ENCODE measurements at regions not wholly inside any gene's neighbourhood (a gene's known extent, or its start where the extent isn't known, plus 50 kb on each side); places are given as distances from the start of the nearest gene placed in this dataset.

DNA sequence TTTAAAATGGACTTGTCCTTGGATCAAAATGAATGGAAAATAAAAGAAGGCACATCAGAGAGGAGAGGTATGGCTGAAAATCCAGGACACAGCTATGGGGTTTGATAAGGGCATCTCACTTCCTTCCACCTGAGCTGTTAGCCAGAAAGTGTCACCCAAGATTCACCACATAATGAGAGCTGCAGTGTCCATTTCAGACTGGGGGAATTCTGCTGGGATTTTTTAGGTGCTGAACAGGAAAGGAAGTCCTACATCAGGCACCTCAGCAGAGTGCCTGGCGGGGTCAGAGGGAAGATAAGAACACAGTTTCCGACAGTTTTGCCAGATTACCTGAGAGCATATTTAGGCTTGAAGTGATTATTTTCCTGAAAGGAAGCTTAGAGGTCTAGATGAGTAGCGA lies 187.6 kb upstream of the HNMT start:
- H3K4me1 Mint-ChIP-seq = peaks cover 16% of the 10 kb centered on the region
- no peaks in the 10 kb centered on the region for H3K27me3 Mint-ChIP-seq (ENCODE audit: low read depth)
- no peak overlapping the region for H3K4me3 Mint-ChIP-seq
- H3K27ac Mint-ChIP-seq (ENCODE audit: unreplicated experiment) = peak overlapping the region; percentile 20
- no peaks in the 10 kb centered on the region for H3K36me3 Mint-ChIP-seq (ENCODE audit: low read depth)
- DNase-seq (ENCODE audit: low read depth, low spot score) = no peak
- peaks cover 3% of the 10 kb centered on the region for H3K9me3 Mint-ChIP-seq
- TF ChIP-seq, protein P1, sequence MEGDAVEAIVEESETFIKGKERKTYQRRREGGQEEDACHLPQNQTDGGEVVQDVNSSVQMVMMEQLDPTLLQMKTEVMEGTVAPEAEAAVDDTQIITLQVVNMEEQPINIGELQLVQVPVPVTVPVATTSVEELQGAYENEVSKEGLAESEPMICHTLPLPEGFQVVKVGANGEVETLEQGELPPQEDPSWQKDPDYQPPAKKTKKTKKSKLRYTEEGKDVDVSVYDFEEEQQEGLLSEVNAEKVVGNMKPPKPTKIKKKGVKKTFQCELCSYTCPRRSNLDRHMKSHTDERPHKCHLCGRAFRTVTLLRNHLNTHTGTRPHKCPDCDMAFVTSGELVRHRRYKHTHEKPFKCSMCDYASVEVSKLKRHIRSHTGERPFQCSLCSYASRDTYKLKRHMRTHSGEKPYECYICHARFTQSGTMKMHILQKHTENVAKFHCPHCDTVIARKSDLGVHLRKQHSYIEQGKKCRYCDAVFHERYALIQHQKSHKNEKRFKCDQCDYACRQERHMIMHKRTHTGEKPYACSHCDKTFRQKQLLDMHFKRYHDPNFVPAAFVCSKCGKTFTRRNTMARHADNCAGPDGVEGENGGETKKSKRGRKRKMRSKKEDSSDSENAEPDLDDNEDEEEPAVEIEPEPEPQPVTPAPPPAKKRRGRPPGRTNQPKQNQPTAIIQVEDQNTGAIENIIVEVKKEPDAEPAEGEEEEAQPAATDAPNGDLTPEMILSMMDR (conservative IDR thresholded peaks at IDR 0.05) = no peak

DNA sequence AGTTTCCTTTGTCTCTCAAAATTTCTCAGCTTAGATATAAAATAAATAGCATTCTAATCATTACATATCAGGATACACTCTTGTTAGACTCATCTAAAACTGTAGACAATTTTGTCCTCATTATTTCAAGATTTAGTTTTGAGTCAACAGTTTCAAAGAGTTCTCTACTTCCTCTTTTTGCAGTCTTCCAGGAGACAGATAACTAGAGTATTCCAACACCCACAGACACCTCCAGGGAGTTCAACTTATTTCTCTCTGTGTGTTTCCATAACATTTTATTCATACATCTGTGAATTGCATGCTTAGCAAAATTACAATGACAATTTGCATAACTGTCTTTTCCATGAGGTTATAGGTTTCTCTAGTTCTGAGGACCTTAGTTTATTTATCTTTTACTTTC lies 166.6 kb upstream of the HNMT start:
- peaks cover 8% of the 10 kb centered on the region for H3K9me3 Mint-ChIP-seq
- no peak overlapping the region for H3K4me3 Mint-ChIP-seq
- no peak overlapping the region for H3K27ac Mint-ChIP-seq (ENCODE audit: unreplicated experiment)
- no peaks in the 10 kb centered on the region for H3K27me3 Mint-ChIP-seq (ENCODE audit: low read depth)
- no peaks in the 10 kb centered on the region for H3K4me1 Mint-ChIP-seq
- TF ChIP-seq, protein P1 (conservative IDR thresholded peaks at IDR 0.05) = no peak
- peaks cover 2% of the 10 kb centered on the region for H3K36me3 Mint-ChIP-seq (ENCODE audit: low read depth)
- DNase-seq (ENCODE audit: low read depth, low spot score) = no peak

- H3K4me1 Mint-ChIP-seq = no peaks in the 10 kb centered on the region
- H3K4me3 Mint-ChIP-seq = no peak overlapping the region
- no peak overlapping the region for H3K27ac Mint-ChIP-seq (ENCODE audit: unreplicated experiment)
- H3K9me3 Mint-ChIP-seq = peaks cover 14% of the 10 kb centered on the region
- H3K36me3 Mint-ChIP-seq (ENCODE audit: low read depth) = peaks cover 2% of the 10 kb centered on the region
- TF ChIP-seq, protein P1 (conservative IDR thresholded peaks at IDR 0.05) = no peak
- no peak for DNase-seq (ENCODE audit: low read depth, low spot score)
- peaks cover 4% of the 10 kb centered on the region for H3K27me3 Mint-ChIP-seq (ENCODE audit: low read depth)
Observed at GRCh38 chr2:137799600-137799999, 164.7 kb upstream of the HNMT start.

GRCh38 chr2:137800386-137800785 lies 163.9 kb upstream of the HNMT start:
- no peak overlapping the region for H3K4me3 Mint-ChIP-seq
- peaks cover 2% of the 10 kb centered on the region for H3K36me3 Mint-ChIP-seq (ENCODE audit: low read depth)
- H3K4me1 Mint-ChIP-seq = no peaks in the 10 kb centered on the region
- H3K9me3 Mint-ChIP-seq = peaks cover 14% of the 10 kb centered on the region
- peaks cover 4% of the 10 kb centered on the region for H3K27me3 Mint-ChIP-seq (ENCODE audit: low read depth)
- TF ChIP-seq, protein P1 (conservative IDR thresholded peaks at IDR 0.05) = no peak
- H3K27ac Mint-ChIP-seq (ENCODE audit: unreplicated experiment) = no peak overlapping the region
- DNase-seq (ENCODE audit: low read depth, low spot score) = no peak

DNA sequence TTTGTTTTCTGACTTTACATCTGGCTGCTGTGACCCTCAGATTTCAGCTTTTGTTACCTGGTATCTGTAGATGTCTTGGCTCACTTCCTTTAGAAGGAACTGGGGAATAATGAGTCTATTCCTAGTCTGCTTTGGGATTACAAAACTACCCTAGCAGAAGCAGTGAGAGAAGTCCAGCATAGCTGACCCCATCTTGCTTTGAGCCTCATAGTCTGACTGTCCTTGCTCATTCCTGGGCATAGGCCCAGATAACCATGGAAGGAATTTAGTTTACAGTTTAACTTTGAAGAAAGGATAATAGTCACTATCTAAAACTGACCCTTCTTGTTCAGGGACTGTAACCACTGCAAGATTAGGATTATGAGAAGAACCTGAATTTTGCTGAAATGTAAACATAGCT lies 163.0 kb upstream of the HNMT start:
- TF ChIP-seq, protein P1 (conservative IDR thresholded peaks at IDR 0.05) = no peak
- peaks cover 14% of the 10 kb centered on the region for H3K9me3 Mint-ChIP-seq
- H3K27me3 Mint-ChIP-seq (ENCODE audit: low read depth) = peaks cover 4% of the 10 kb centered on the region
- H3K27ac Mint-ChIP-seq (ENCODE audit: unreplicated experiment) = no peak overlapping the region
- no peaks in the 10 kb centered on the region for H3K4me1 Mint-ChIP-seq
- H3K36me3 Mint-ChIP-seq (ENCODE audit: low read depth) = peaks cover 2% of the 10 kb centered on the region
- H3K4me3 Mint-ChIP-seq = no peak overlapping the region
- no peak for DNase-seq (ENCODE audit: low read depth, low spot score)

DNA sequence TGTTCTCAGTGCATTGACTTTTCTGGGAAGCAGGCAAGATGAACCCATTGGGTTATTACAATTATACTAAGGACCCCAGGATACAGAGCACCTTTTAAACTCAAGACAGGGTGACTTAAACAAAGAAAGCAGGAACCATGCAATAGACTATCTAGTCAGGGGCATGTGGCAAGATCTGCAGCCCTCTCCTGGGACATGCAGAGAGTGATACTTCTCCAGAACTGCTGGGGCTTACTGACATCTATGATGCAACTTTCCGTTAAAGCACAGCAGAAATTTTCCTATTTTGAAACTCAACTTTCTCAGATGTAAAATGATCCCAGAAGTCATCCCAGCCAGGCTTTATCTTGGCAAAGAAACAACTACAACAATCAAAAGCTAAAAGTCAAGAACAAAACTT lies 162.2 kb upstream of the HNMT start:
- Mint-ChIP-seq H3K36me3 (ENCODE audit: low read depth) (peaks cover 2% of the 10 kb centered on the region), H3K4me1 (no peaks in the 10 kb centered on the region), H3K9me3 (peaks cover 14% of the 10 kb centered on the region), H3K4me3 (no peak overlapping the region), H3K27me3 (ENCODE audit: low read depth) (peaks cover 6% of the 10 kb centered on the region), H3K27ac (ENCODE audit: unreplicated experiment) (no peak overlapping the region)
- TF ChIP-seq, protein P1 (conservative IDR thresholded peaks at IDR 0.05) = no peak
- no peak for DNase-seq (ENCODE audit: low read depth, low spot score)
